ENCODE measurements at regions not wholly inside any gene's neighbourhood (a gene's known extent, or its start where the extent isn't known, plus 50 kb on each side); places are given as distances from the start of the nearest gene placed in this dataset.
A peak's percentile ranks its signal among the peaks of the same experiment; 100 is the strongest.

- no peaks in the 10 kb centered on the region for H3K27me3 Mint-ChIP-seq (ENCODE audit: low read depth)
- TF ChIP-seq CTCF (conservative IDR thresholded peaks at IDR 0.05) = peak; percentile 42
- H3K27ac Mint-ChIP-seq (ENCODE audit: unreplicated experiment) = no peak overlapping the region
- no peak for DNase-seq (ENCODE audit: low read depth, low spot score)
- H3K4me1 Mint-ChIP-seq = peaks cover 6% of the 10 kb centered on the region
- H3K9me3 Mint-ChIP-seq = peaks cover 14% of the 10 kb centered on the region
- peaks cover 13% of the 10 kb centered on the region for H3K36me3 Mint-ChIP-seq (ENCODE audit: low read depth)
- no peak overlapping the region for H3K4me3 Mint-ChIP-seq
These were observed 205.6 kb upstream of the SOX5 start for GRCh38 chr12:24155042-24155441.

- peaks cover 6% of the 10 kb centered on the region for H3K4me1 Mint-ChIP-seq
These were observed 203.6 kb upstream of the SOX5 start for GRCh38 chr12:24153079-24153478.

GRCh38 chr12:24152270-24152669 lies 202.8 kb upstream of the SOX5 start:
- H3K27ac Mint-ChIP-seq (ENCODE audit: unreplicated experiment) = no peak overlapping the region
- peaks cover 6% of the 10 kb centered on the region for H3K4me1 Mint-ChIP-seq
- TF ChIP-seq CTCF (conservative IDR thresholded peaks at IDR 0.05) = no peak

More at GRCh38 chr12:24153079-24153478, 203.6 kb upstream of the SOX5 start:
- TF ChIP-seq CTCF (conservative IDR thresholded peaks at IDR 0.05) = no peak
- H3K27me3 Mint-ChIP-seq (ENCODE audit: low read depth) = no peaks in the 10 kb centered on the region
- no peak for DNase-seq (ENCODE audit: low read depth, low spot score)
- no peak overlapping the region for H3K4me3 Mint-ChIP-seq
- peaks cover 13% of the 10 kb centered on the region for H3K36me3 Mint-ChIP-seq (ENCODE audit: low read depth)
- H3K9me3 Mint-ChIP-seq = peaks cover 14% of the 10 kb centered on the region
- no peak overlapping the region for H3K27ac Mint-ChIP-seq (ENCODE audit: unreplicated experiment)

GRCh38 chr12:24143928-24144327 lies 194.5 kb upstream of the SOX5 start:
- Mint-ChIP-seq H3K4me3 (no peak overlapping the region), H3K4me1 (peaks cover 3% of the 10 kb centered on the region), H3K27ac (ENCODE audit: unreplicated experiment) (no peak overlapping the region), H3K9me3 (peaks cover 15% of the 10 kb centered on the region), H3K27me3 (ENCODE audit: low read depth) (no peaks in the 10 kb centered on the region), H3K36me3 (ENCODE audit: low read depth) (peaks cover 27% of the 10 kb centered on the region)
- DNase-seq (ENCODE audit: low read depth, low spot score) = no peak
- TF ChIP-seq CTCF (conservative IDR thresholded peaks at IDR 0.05) = no peak

More at GRCh38 chr12:24152270-24152669, 202.8 kb upstream of the SOX5 start:
- H3K4me3 Mint-ChIP-seq = no peak overlapping the region
- H3K9me3 Mint-ChIP-seq = peaks cover 8% of the 10 kb centered on the region
- DNase-seq (ENCODE audit: low read depth, low spot score) = no peak
- peaks cover 9% of the 10 kb centered on the region for H3K36me3 Mint-ChIP-seq (ENCODE audit: low read depth)
- H3K27me3 Mint-ChIP-seq (ENCODE audit: low read depth) = no peaks in the 10 kb centered on the region

GRCh38 chr12:24139035-24139434 lies 189.6 kb upstream of the SOX5 start:
- H3K4me1 Mint-ChIP-seq = peaks cover 38% of the 10 kb centered on the region
- H3K4me3 Mint-ChIP-seq = no peak overlapping the region
- no peaks in the 10 kb centered on the region for H3K27me3 Mint-ChIP-seq (ENCODE audit: low read depth)
- no peak for TF ChIP-seq CTCF (conservative IDR thresholded peaks at IDR 0.05)
- no peak for DNase-seq (ENCODE audit: low read depth, low spot score)
- peaks cover 10% of the 10 kb centered on the region for H3K9me3 Mint-ChIP-seq
- peaks cover 20% of the 10 kb centered on the region for H3K36me3 Mint-ChIP-seq (ENCODE audit: low read depth)
- H3K27ac Mint-ChIP-seq (ENCODE audit: unreplicated experiment) = no peak overlapping the region

GRCh38 chr12:24138041-24138440 lies 188.6 kb upstream of the SOX5 start:
- peaks cover 48% of the 10 kb centered on the region for H3K4me1 Mint-ChIP-seq
- peaks cover 11% of the 10 kb centered on the region for H3K36me3 Mint-ChIP-seq (ENCODE audit: low read depth)
- no peak for TF ChIP-seq CTCF (conservative IDR thresholded peaks at IDR 0.05)
- no peak overlapping the region for H3K4me3 Mint-ChIP-seq
- no peaks in the 10 kb centered on the region for H3K27me3 Mint-ChIP-seq (ENCODE audit: low read depth)
- no peak for DNase-seq (ENCODE audit: low read depth, low spot score)
- H3K9me3 Mint-ChIP-seq = peaks cover 5% of the 10 kb centered on the region
- H3K27ac Mint-ChIP-seq (ENCODE audit: unreplicated experiment) = no peak overlapping the region
